A549 (cell line): ENCODE measurements at regions not wholly inside any gene's neighbourhood (a gene's known extent, or its start where the extent isn't known, plus 50 kb on each side); places are given as distances from the start of the nearest gene placed in this dataset.

ENCODE experiments used
- ATAC-seq, 2 experiments: fragments of 200-7000 bp in 1 of 2; fragments of >200 bp in 1 of 2; cut with Nextera tagmentation in 1 of 2; cut with Tn5 transposase in 1 of 2; 3 replicates each; pipeline versions ENCODE4 v1.8.0 to v1.9.1; 2018 to 2020; ENCODE audit warnings: mild to moderate bottlenecking in 1 of 2, moderate library complexity in 1 of 2
- CTCF ChIA-PET: fragments of 300-600 bp; sonication (Branson Sonifier 250); formaldehyde crosslinking; extraction: SDS; loops from one replicate; lab custom pipeline; 2021; ENCODE audit warnings: antibody characterized with exemption, inconsistent platforms; lab: Yijun Ruan, JAX
- POLR2A ChIA-PET: fragments of 350-600 bp; formaldehyde crosslinking; extraction: SDS; loops from one replicate; lab custom pipeline; 2021; ENCODE audit warnings: antibody characterized with exemption, inconsistent platforms; lab: Yijun Ruan, JAX
- DNase-seq, 2 experiments: peaks; one replicate each; pipeline versions ENCODE4 v3.0.0 to v3.0.0-alpha.2; 2011 to 2016; ENCODE audit warnings: low read depth in 1 of 2, low spot score in 1 of 2
- FAIRE-seq: peaks from 2 replicates; lab custom pipeline; 2011; peaks lifted over from hg19 to GRCh38; lab: Jason Lieb, UNC
- H3K27ac ChIP-seq, 2 experiments: fragments of >200 bp; sonication (Bioruptor Twin); formaldehyde crosslinking; 3 replicates each; pipeline ENCODE4 v1.5.1; 2016 to 2017
- H3K4me1 ChIP-seq: fragments of >200 bp; sonication (Bioruptor Twin); formaldehyde crosslinking; 3 replicates; pipeline ENCODE4 v1.6.1; 2016
- H3K4me2 ChIP-seq: fragments of >200 bp; sonication (Bioruptor Twin); formaldehyde crosslinking; 3 replicates; pipeline ENCODE4 v1.6.1; 2016
- H3K4me3 ChIP-seq: fragments of >200 bp; sonication (Bioruptor Twin); formaldehyde crosslinking; 3 replicates; pipeline ENCODE4 v1.5.1; 2016
- H3K9me3 ChIP-seq: fragments of >200 bp; sonication (Bioruptor Twin); formaldehyde crosslinking; 3 replicates; pipeline ENCODE4 v1.6.1; 2016
- CBX2 ChIP-seq: fragments of 200-600 bp; sonication (generic); IDR thresholded peaks from 2 replicates; pipeline ENCODE4 v1.6.1; 2016; ENCODE audit warnings: low read depth, mild to moderate bottlenecking, borderline replicate concordance
- CBX8 ChIP-seq: fragments of 200-600 bp; sonication (generic); IDR thresholded peaks from 2 replicates; pipeline ENCODE4 v1.6.1; 2016
- CEBPB ChIP-seq, 2 experiments: fragments of >200 bp in 1 of 2; sonication (Bioruptor Twin) in 1 of 2; formaldehyde crosslinking in 1 of 2; IDR thresholded peaks; 2 replicates each; pipeline ENCODE4 v1.6.1; 2012 to 2016
- CHD2 ChIP-seq: fragments of 150-350 bp; IDR thresholded peaks from 2 replicates; pipeline ENCODE4 v1.6.1; 2014; ENCODE audit warnings: low read length; ENCODE audit not compliant: partially characterized antibody
- EP300 ChIP-seq, 2 experiments: fragments of >200 bp; sonication (Bioruptor Twin); formaldehyde crosslinking; IDR thresholded peaks; 2 replicates in 1 of 2; 3 replicates in 1 of 2; pipeline ENCODE4 v1.6.1; 2016 to 2017
- FOXS1 ChIP-seq: fragments of 250-450 bp; sonication (Bioruptor Pico); IDR thresholded peaks from 2 replicates; pipeline ENCODE4 v1.5.0; 2020; ENCODE audit warnings: mild to moderate bottlenecking, moderate library complexity
- HDAC2 ChIP-seq: fragments of 200-600 bp; sonication (generic); IDR thresholded peaks from 2 replicates; pipeline ENCODE4 v1.6.1; 2016
- HEYL ChIP-seq: fragments of 250-450 bp; sonication (Bioruptor Pico); IDR thresholded peaks from 2 replicates; pipeline ENCODE4 v1.8.0; 2021; ENCODE audit warnings: mild to moderate bottlenecking, moderate library complexity
- HOXA7 ChIP-seq: fragments of 250-450 bp; sonication (Bioruptor Pico); IDR thresholded peaks from 2 replicates; pipeline ENCODE4 v1.5.0; 2020; ENCODE audit warnings: mild to moderate bottlenecking, moderate library complexity
- HOXB13 ChIP-seq: fragments of 250-450 bp; sonication (Bioruptor Pico); IDR thresholded peaks from 2 replicates; pipeline ENCODE4 v1.5.0; 2020; ENCODE audit warnings: low read depth, mild to moderate bottlenecking, moderate library complexity
- MAFK ChIP-seq: fragments of 450-650 bp; IDR thresholded peaks from 2 replicates; pipeline ENCODE4 v1.6.1; 2014; ENCODE audit not compliant: partially characterized antibody
- NFE2L2 ChIP-seq: fragments of 150-350 bp; conservative IDR thresholded peaks from 2 replicates; pipeline ENCODE4 v1.6.1; 2014; ENCODE audit warnings: low read length
- PHF8 ChIP-seq: fragments of 200-600 bp; sonication (generic); IDR thresholded peaks from 2 replicates; pipeline ENCODE4 v1.6.1; 2016; ENCODE audit warnings: low read depth, mild to moderate bottlenecking, antibody characterized with exemption, moderate library complexity, borderline replicate concordance
- POLR2A ChIP-seq: IDR thresholded peaks from 2 replicates; pipeline ENCODE4 v1.6.1; 2012; ENCODE audit warnings: mild to moderate bottlenecking, low read length
- RAD21 ChIP-seq, 2 experiments: fragments of >200 bp in 1 of 2; sonication (Bioruptor Twin) in 1 of 2; formaldehyde crosslinking in 1 of 2; IDR thresholded peaks in 1 of 2; conservative IDR thresholded peaks in 1 of 2; 2 replicates in 1 of 2; 3 replicates in 1 of 2; pipeline ENCODE4 v1.6.1; 2012 to 2018; ENCODE audit warnings: inconsistent platforms in 1 of 2
- RCOR1 ChIP-seq: fragments of 150-350 bp; IDR thresholded peaks from 2 replicates; pipeline ENCODE4 v1.6.1; 2014; ENCODE audit warnings: antibody characterized with exemption, low read length, low read depth
- SREBF2 ChIP-seq: fragments of 450-650 bp; IDR thresholded peaks from 2 replicates; pipeline ENCODE4 v1.6.1; 2014; ENCODE audit warnings: mild to moderate bottlenecking, moderate library complexity
- TP53 ChIP-seq: fragments of 250-450 bp; sonication (Bioruptor Pico); IDR thresholded peaks from 2 replicates; pipeline ENCODE4 v1.5.0; 2021; ENCODE audit warnings: mild to moderate bottlenecking, moderate library complexity
- ZSCAN20 ChIP-seq: fragments of 250-450 bp; sonication (Bioruptor Pico); IDR thresholded peaks from 2 replicates; pipeline ENCODE4 v1.8.0; 2022; ENCODE audit warnings: mild to moderate bottlenecking, moderate library complexity
- WGBS: methylation state at CpG from one replicate; pipeline ENCODE4 v1.1.6; 2017; ENCODE audit errors: missing lambda C conversion rate; 5-methylcytosine and 5-hydroxymethylcytosine counted together
- TF ChIP-seq, protein P1 (sequence below): fragments of 250-450 bp; sonication (Bioruptor Pico); IDR thresholded peaks from 2 replicates; pipeline ENCODE4 v1.5.0; 2020; ENCODE audit warnings: low read depth, mild to moderate bottlenecking, moderate library complexity
- TF ChIP-seq, protein P2 (sequence below): fragments of 200-600 bp; sonication (generic); IDR thresholded peaks from 2 replicates; pipeline ENCODE4 v1.6.1; 2016; ENCODE audit warnings: antibody characterized with exemption, mild to moderate bottlenecking, moderate library complexity
- TF ChIP-seq, protein P3 (sequence below): fragments of >200 bp; sonication (Bioruptor Twin); formaldehyde crosslinking; IDR thresholded peaks from 2 replicates; pipeline ENCODE4 v1.6.1; 2016
- TF ChIP-seq, protein P4 (sequence below): fragments of 450-650 bp; IDR thresholded peaks from 2 replicates; pipeline ENCODE4 v1.6.1; 2014; ENCODE audit warnings: antibody characterized with exemption

- Histone ChIP-seq H3K9me3 (no peaks in the 10 kb centered on the region), H3K4me2 (no peak overlapping the region), H3K27ac (no peak overlapping the region), H3K4me3 (no peak overlapping the region), H3K4me1 (no peaks in the 10 kb centered on the region)
- DNase-seq (no peak), ATAC-seq (no peak), FAIRE-seq (no peak)
- ChIA-PET POLR2A (no interaction called here), CTCF (no interaction called here)
- TF ChIP-seq HOXA7: no peak
- no peak for TF ChIP-seq CEBPB (IDR thresholded peaks at IDR 0.05)
- no peak for TF ChIP-seq PHF8
- TF ChIP-seq NFE2L2: no peak
- TF ChIP-seq, protein P1, sequence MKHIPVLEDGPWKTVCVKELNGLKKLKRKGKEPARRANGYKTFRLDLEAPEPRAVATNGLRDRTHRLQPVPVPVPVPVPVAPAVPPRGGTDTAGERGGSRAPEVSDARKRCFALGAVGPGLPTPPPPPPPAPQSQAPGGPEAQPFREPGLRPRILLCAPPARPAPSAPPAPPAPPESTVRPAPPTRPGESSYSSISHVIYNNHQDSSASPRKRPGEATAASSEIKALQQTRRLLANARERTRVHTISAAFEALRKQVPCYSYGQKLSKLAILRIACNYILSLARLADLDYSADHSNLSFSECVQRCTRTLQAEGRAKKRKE (CRISPR knock-in tag): no peak
- no peak for TF ChIP-seq TP53 (CRISPR knock-in tag)
- TF ChIP-seq CBX8: no peak
- TF ChIP-seq CBX2: no peak
- no peak for TF ChIP-seq FOXS1 (CRISPR knock-in tag)
These were observed 67.6 kb upstream of the C3orf49 start for GRCh38 chr3:63751459-63751858.

DNA sequence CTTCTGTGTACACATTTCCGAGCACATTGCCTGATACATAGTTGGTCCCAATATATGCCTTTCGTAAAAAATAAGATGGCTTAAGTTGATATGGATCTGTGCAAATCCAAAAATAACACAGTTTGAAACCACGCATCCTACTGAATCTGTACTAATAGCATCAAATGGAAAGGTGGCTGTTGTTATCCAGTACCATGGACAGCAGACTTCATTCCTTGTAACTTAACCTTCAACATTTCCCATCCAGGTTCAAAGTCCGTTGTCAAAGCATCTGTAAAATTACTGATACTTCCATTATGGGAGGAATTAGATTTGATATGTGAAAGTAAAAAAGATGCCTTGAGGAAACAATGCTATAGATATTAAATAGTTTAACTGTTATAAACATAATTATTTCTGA is 65.5 kb upstream of the C3orf49 start:
- POLR2A ChIA-PET: no interaction called here
- WGBS: 8% methylated on average over 4 of the region's 4 CpGs
- no peak for ATAC-seq
- TF ChIP-seq, protein P2, sequence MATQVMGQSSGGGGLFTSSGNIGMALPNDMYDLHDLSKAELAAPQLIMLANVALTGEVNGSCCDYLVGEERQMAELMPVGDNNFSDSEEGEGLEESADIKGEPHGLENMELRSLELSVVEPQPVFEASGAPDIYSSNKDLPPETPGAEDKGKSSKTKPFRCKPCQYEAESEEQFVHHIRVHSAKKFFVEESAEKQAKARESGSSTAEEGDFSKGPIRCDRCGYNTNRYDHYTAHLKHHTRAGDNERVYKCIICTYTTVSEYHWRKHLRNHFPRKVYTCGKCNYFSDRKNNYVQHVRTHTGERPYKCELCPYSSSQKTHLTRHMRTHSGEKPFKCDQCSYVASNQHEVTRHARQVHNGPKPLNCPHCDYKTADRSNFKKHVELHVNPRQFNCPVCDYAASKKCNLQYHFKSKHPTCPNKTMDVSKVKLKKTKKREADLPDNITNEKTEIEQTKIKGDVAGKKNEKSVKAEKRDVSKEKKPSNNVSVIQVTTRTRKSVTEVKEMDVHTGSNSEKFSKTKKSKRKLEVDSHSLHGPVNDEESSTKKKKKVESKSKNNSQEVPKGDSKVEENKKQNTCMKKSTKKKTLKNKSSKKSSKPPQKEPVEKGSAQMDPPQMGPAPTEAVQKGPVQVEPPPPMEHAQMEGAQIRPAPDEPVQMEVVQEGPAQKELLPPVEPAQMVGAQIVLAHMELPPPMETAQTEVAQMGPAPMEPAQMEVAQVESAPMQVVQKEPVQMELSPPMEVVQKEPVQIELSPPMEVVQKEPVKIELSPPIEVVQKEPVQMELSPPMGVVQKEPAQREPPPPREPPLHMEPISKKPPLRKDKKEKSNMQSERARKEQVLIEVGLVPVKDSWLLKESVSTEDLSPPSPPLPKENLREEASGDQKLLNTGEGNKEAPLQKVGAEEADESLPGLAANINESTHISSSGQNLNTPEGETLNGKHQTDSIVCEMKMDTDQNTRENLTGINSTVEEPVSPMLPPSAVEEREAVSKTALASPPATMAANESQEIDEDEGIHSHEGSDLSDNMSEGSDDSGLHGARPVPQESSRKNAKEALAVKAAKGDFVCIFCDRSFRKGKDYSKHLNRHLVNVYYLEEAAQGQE: peak; percentile 86
- no peak for TF ChIP-seq CHD2
- TF ChIP-seq, all 56 proteins: peak for 1
- no peaks in the 10 kb centered on the region for H3K4me1 ChIP-seq
- H3K9me3 ChIP-seq: no peaks in the 10 kb centered on the region
- H3K4me3 ChIP-seq: no peak overlapping the region
- CTCF ChIA-PET: no interaction called here
- H3K4me2 ChIP-seq: no peak overlapping the region
- FAIRE-seq (no peak), DNase-seq (no peak)
- H3K27ac ChIP-seq: no peak overlapping the region

DNA sequence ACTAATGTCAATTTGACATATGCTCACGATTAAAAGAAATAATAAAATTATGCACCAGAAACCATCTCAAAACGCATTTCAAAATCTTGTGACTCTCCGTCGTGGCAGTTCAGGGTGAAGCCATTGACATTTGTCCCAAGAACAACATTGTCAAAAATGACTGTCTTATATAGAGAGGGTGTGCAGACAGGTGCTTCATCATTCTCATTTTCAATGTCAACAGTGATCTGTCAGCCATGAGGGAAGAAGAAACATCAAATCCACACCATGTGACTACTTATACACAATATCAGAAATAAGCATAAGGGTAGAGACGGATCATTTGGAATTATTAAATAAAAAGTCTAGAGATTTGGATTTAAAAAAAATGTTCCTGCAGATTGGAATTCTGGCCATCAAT is 65.1 kb upstream of the C3orf49 start:
- ChIA-PET CTCF (no interaction called here), POLR2A (no interaction called here)
- Histone ChIP-seq H3K9me3 (no peaks in the 10 kb centered on the region), H3K27ac (no peak overlapping the region), H3K4me1 (no peaks in the 10 kb centered on the region), H3K4me3 (no peak overlapping the region), H3K4me2 (no peak overlapping the region)
- ATAC-seq: no peak
- TF ChIP-seq MAFK (no peak), PHF8 (no peak), RAD21 (conservative IDR thresholded peaks at IDR 0.05 in 1 of 2, IDR thresholded peaks at IDR 0.05 in 1 of 2) (no peak), HOXB13 (no peak), HDAC2 (no peak), EP300 (IDR thresholded peaks at IDR 0.05) (no peak), CHD2 (no peak), RCOR1 (no peak), SREBF2 (no peak), ZSCAN20 (CRISPR knock-in tag) (no peak), HEYL (no peak), NFE2L2 (no peak), POLR2A (no peak)
- TF ChIP-seq, protein P3, sequence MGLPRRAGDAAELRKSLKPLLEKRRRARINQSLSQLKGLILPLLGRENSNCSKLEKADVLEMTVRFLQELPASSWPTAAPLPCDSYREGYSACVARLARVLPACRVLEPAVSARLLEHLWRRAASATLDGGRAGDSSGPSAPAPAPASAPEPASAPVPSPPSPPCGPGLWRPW: no peak
- TF ChIP-seq, protein P4, sequence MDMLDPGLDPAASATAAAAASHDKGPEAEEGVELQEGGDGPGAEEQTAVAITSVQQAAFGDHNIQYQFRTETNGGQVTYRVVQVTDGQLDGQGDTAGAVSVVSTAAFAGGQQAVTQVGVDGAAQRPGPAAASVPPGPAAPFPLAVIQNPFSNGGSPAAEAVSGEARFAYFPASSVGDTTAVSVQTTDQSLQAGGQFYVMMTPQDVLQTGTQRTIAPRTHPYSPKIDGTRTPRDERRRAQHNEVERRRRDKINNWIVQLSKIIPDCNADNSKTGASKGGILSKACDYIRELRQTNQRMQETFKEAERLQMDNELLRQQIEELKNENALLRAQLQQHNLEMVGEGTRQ: no peak
- DNase-seq: no peak
- no peak for FAIRE-seq
- 22% methylated on average over 5 of the region's 5 CpGs for WGBS
